ENCODE measurements at regions not wholly inside any gene's neighbourhood (a gene's known extent, or its start where the extent isn't known, plus 50 kb on each side); places are given as distances from the start of the nearest gene placed in this dataset.

DNA sequence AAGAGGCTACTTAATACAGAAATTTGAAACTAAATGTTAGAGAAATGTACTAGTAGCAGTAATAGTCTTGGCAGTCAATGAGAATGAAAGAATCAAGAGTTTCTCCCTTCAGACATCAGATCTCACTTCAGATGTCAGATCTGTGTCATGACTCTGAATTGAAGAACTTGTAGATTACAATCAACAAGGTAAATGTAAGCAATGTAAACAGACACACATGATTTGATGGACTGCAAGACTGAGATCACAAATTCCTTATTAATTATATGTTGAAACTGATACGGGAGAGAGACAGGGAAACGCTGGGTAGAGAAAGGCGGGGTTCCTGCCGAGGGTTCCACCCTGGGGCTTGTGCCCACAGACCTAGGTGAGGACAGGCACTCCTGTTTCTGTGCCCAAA lies 65.5 kb upstream of the HHIP start:
- TF ChIP-seq, protein P1, sequence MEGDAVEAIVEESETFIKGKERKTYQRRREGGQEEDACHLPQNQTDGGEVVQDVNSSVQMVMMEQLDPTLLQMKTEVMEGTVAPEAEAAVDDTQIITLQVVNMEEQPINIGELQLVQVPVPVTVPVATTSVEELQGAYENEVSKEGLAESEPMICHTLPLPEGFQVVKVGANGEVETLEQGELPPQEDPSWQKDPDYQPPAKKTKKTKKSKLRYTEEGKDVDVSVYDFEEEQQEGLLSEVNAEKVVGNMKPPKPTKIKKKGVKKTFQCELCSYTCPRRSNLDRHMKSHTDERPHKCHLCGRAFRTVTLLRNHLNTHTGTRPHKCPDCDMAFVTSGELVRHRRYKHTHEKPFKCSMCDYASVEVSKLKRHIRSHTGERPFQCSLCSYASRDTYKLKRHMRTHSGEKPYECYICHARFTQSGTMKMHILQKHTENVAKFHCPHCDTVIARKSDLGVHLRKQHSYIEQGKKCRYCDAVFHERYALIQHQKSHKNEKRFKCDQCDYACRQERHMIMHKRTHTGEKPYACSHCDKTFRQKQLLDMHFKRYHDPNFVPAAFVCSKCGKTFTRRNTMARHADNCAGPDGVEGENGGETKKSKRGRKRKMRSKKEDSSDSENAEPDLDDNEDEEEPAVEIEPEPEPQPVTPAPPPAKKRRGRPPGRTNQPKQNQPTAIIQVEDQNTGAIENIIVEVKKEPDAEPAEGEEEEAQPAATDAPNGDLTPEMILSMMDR (conservative IDR thresholded peaks at IDR 0.05): no peak
- no peak for TF ChIP-seq EZH2 (IDR thresholded peaks at IDR 0.05; ENCODE audit: low read depth)
